Psoas muscle (tissue), 7 donors: ENCODE measurements at regions not wholly inside any gene's neighbourhood (a gene's known extent, or its start where the extent isn't known, plus 50 kb on each side); places are given as distances from the start of the nearest gene placed in this dataset.

ENCODE experiments used
- ATAC-seq, 4 donors: fragments of 200-7000 bp; cut with Tn5 transposase; one replicate each; pipeline ENCODE4 v1.9.1; 2020; ENCODE audit warnings: moderate library complexity in 3 of 4, mild to moderate bottlenecking in 2 of 4
- DNase-seq, 2 donors: peaks; one replicate each; pipeline ENCODE4 v3.0.0-alpha.2; 2020
- H3K27ac ChIP-seq: fragments of 200-600 bp; one replicate; pipeline ENCODE4 v1.8.0; 2022
- H3K27me3 ChIP-seq, 3 donors: fragments of 200-600 bp in 1 of 3; one replicate each; pipeline versions ENCODE4 v1.6.1 to v1.8.0; 2013 to 2022; ENCODE audit warnings: low read length in 2 of 3, mild to moderate bottlenecking in 2 of 3, moderate library complexity in 1 of 3; ENCODE audit not compliant: insufficient read depth in 3 of 3
- H3K36me3 ChIP-seq, 2 donors: fragments of 200-600 bp in 1 of 2; one replicate each; pipeline versions ENCODE4 v1.6.1 to v1.8.0; 2013 to 2022; ENCODE audit warnings: low read depth in 1 of 2, mild to moderate bottlenecking in 1 of 2, moderate library complexity in 1 of 2; ENCODE audit not compliant: insufficient read depth in 1 of 2
- H3K4me1 ChIP-seq: fragments of 200-600 bp; one replicate; pipeline ENCODE4 v1.8.0; 2022
- H3K4me3 ChIP-seq: fragments of 200-600 bp; one replicate; pipeline ENCODE4 v1.8.0; 2022; ENCODE audit warnings: mild to moderate bottlenecking
- H3K9me3 ChIP-seq: fragments of 200-600 bp; one replicate; pipeline ENCODE4 v1.8.0; 2022
- CTCF ChIP-seq: fragments of 200-600 bp; IDR thresholded peaks from one replicate; pipeline ENCODE4 v1.8.0; 2022; ENCODE audit warnings: antibody characterized with exemption
- WGBS, 3 donors: extraction: QIAGEN DNeasy Blood & Tissue Kit; methylation state at CpG; one replicate each; pipeline versions ENCODE4 v1.1.6 to v1.1.7; 2013; 5-methylcytosine and 5-hydroxymethylcytosine counted together
- intact Hi-C, 2 donors: fragments of 100-400 bp; cut with DNase I; formaldehyde crosslinking; loops; one replicate each; pipeline versions ENCODE4 v1.11.0 to v1.14.2; 2022
- donor health status: healthy with polysubstance abuse.
- donor health status: DM: no; HTN: no; CAD: no; lungs with moderate emphysema.
- donor health status: Bipolar disorder and iron deficiency.
- donor health status: healthy.
- donor health status: DM: yes; HTN: yes; CAD: no.
- donor health status: DM: no; HTN: no; CAD: no.
- donor health status: DM: yes; HTN: yes; CAD: no.

GRCh38 chr17:34711646-34712045, 132.3 kb downstream of the TMEM132E start:
- intact Hi-C loops: loop anchor here in 1 of 2 donors (2.0 kb wide), 1 partner anchor 21 kb away; no protein-coding TSS in a partner anchor
- H3K27me3 ChIP-seq: peaks cover 0 to 6% (median 0%) of the 10 kb centered on the region in 3 donors
- no peak for ATAC-seq

DNA sequence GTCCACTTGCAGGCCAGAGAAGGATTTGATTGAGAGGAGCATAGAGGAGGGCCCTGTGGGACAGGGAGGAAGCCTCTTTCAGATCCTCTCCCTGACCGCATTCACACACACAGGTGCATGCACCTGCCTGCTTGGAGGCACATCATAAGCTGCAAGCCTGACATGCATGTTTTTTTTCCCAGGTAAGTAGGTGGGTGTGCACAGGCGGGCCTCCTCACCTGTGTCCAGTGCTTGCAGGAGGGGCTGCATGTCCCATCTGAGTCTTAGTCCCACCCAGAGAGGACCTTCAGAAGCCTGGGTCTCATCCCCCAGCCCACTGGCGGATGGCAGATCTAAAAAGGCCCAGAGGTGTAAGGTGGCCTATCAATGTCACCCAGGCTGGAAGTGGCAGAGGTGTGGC, 130.8 kb downstream of the TMEM132E start:
- Histone ChIP-seq H3K36me3 (no peaks in the 10 kb centered on the region), H3K4me1 (no peaks in the 10 kb centered on the region), H3K27ac (no peak overlapping the region), H3K4me3 (no peak overlapping the region), H3K27me3 (peaks cover 0 to 6% (median 0%) of the 10 kb centered on the region in 3 donors), H3K9me3 (no peaks in the 10 kb centered on the region)
- intact Hi-C loops: no loop called here
- 76 to 79% (median 78%) methylated on average over 3 of the region's 3 CpGs for WGBS, 3 donors
- DNase-seq (no peak), ATAC-seq (no peak)
- no peak for TF ChIP-seq CTCF

More at GRCh38 chr17:34711646-34712045, 132.3 kb downstream of the TMEM132E start:
- Histone ChIP-seq H3K9me3 (no peaks in the 10 kb centered on the region), H3K36me3 (no peaks in the 10 kb centered on the region), H3K4me1 (no peaks in the 10 kb centered on the region), H3K4me3 (no peak overlapping the region), H3K27ac (no peak overlapping the region)
- 44 to 50% (median 45%) methylated on average over 5 of the region's 5 CpGs for WGBS, 3 donors
- no peak for DNase-seq
- TF ChIP-seq CTCF: no peak

GRCh38 chr17:34709158-34709754, 129.9 kb downstream of the TMEM132E start:
- intact Hi-C loops: no loop called here
- no peak overlapping the region for H3K27ac ChIP-seq
- no peaks in the 10 kb centered on the region for H3K4me1 ChIP-seq
- no peak for TF ChIP-seq CTCF
- DNase-seq (no peak), ATAC-seq (no peak)
- peaks cover 0 to 6% (median 0%) of the 10 kb centered on the region in 3 donors for H3K27me3 ChIP-seq
- 41 to 43% (median 42%) methylated on average over 8 of the region's 8 CpGs for WGBS, 3 donors
- H3K4me3 ChIP-seq: no peak overlapping the region
- no peaks in the 10 kb centered on the region for H3K9me3 ChIP-seq
- H3K36me3 ChIP-seq: no peaks in the 10 kb centered on the region

- no peak for ATAC-seq
- H3K4me1 ChIP-seq: no peaks in the 10 kb centered on the region
- no peak for DNase-seq
- no peaks in the 10 kb centered on the region for H3K9me3 ChIP-seq
- no peak overlapping the region for H3K4me3 ChIP-seq
- no peak for TF ChIP-seq CTCF
- H3K27ac ChIP-seq: no peak overlapping the region
- no peaks in the 10 kb centered on the region for H3K36me3 ChIP-seq
- H3K27me3 ChIP-seq: peaks cover 0 to 6% (median 2%) of the 10 kb centered on the region in 3 donors
- intact Hi-C loops: no loop called here
- 4 to 5% (median 4%) methylated on average over 4 of the region's 4 CpGs for WGBS, 3 donors
These were observed 126.6 kb downstream of the TMEM132E start for GRCh38 chr17:34706029-34706428.

GRCh38 chr17:34703533-34703932, 124.2 kb downstream of the TMEM132E start:
- TF ChIP-seq CTCF: no peak
- no peak for ATAC-seq
- DNase-seq: no peak
- H3K4me1 ChIP-seq: no peaks in the 10 kb centered on the region
- intact Hi-C loops: no loop called here
- WGBS, 3 donors: 12 to 13% (median 13%) methylated on average over 3 of the region's 3 CpGs
- no peaks in the 10 kb centered on the region for H3K9me3 ChIP-seq
- H3K27me3 ChIP-seq: peaks cover 2 to 5% (median 2%) of the 10 kb centered on the region in 3 donors
- no peak overlapping the region for H3K27ac ChIP-seq
- no peaks in the 10 kb centered on the region for H3K36me3 ChIP-seq
- no peak overlapping the region for H3K4me3 ChIP-seq
